Uterus (tissue), 3 donors: ENCODE measurements at regions not wholly inside any gene's neighbourhood (a gene's known extent, or its start where the extent isn't known, plus 50 kb on each side); places are given as distances from the start of the nearest gene placed in this dataset.

ENCODE experiments used
- DNase-seq, 2 donors: peaks; one replicate each; pipeline ENCODE4 v3.0.0-alpha.2; 2019 to 2020
- H3K27ac ChIP-seq, 2 donors: fragments of 200-600 bp; sonication (generic); 1 replicate in 1 of 2; 2 replicates in 1 of 2; pipeline ENCODE4 v1.5.1; 2016 to 2018
- H3K27me3 ChIP-seq, 2 donors: fragments of 200-600 bp; sonication (generic); one replicate each; pipeline ENCODE4 v1.5.1; 2018 to 2019; ENCODE audit warnings: control low read depth in 1 of 2
- H3K36me3 ChIP-seq, 2 donors: fragments of 200-600 bp; sonication (generic); one replicate each; pipeline ENCODE4 v1.5.1; 2019; ENCODE audit warnings: control low read depth in 1 of 2
- H3K4me1 ChIP-seq, 2 donors: fragments of 200-600 bp; sonication (generic); one replicate each; pipeline ENCODE4 v1.5.1; 2018 to 2019; ENCODE audit warnings: control low read depth in 1 of 2
- H3K4me3 ChIP-seq, 2 donors: fragments of 200-600 bp; sonication (generic); 1 replicate in 1 of 2; 2 replicates in 1 of 2; pipeline ENCODE4 v1.5.1; 2018 to 2019; ENCODE audit warnings: mild to moderate bottlenecking in 1 of 2
- H3K9me3 ChIP-seq, 2 donors: fragments of 200-600 bp; sonication (generic); one replicate each; pipeline ENCODE4 v1.5.1; 2019; ENCODE audit warnings: control low read depth in 1 of 2
- CTCF ChIP-seq, 4 experiments: fragments of 200-600 bp in 2 of 4; fragments of 450-650 bp in 2 of 4; sonication (generic) in 2 of 4; IDR thresholded peaks; one replicate each; pipeline ENCODE4 v1.5.1; 2016 to 2019; ENCODE audit warnings: antibody characterized with exemption in 4 of 4, mild to moderate bottlenecking in 2 of 4, moderate library complexity in 1 of 4
- POLR2A ChIP-seq, 2 donors: fragments of 450-650 bp; IDR thresholded peaks; one replicate each; pipeline ENCODE4 v1.6.1; 2016; ENCODE audit warnings: antibody characterized with exemption in 2 of 2, mild to moderate bottlenecking in 1 of 2, moderate library complexity in 1 of 2
- intact Hi-C: fragments of 100-400 bp; cut with DNase I; formaldehyde crosslinking; loops from one replicate; pipeline ENCODE4 v1.15.1; 2023; ENCODE audit warnings: low total_unique reads
- donor health status: DM: yes; HTN: yes; CAD: no.

GRCh38 chr2:23171108-23171507 lies 213.9 kb upstream of the KLHL29 start:
- H3K36me3 ChIP-seq = no peaks in the 10 kb centered on the region
- TF ChIP-seq POLR2A (IDR thresholded peaks at IDR 0.05) (no peak), CTCF (IDR thresholded peaks at IDR 0.05) (no peak)
- H3K27ac ChIP-seq = no peak overlapping the region
- DNase-seq = no peak
- no peaks in the 10 kb centered on the region for H3K27me3 ChIP-seq
- intact Hi-C loops = no loop called here
- no peaks in the 10 kb centered on the region for H3K4me1 ChIP-seq
- H3K4me3 ChIP-seq = no peak overlapping the region
- no peaks in the 10 kb centered on the region for H3K9me3 ChIP-seq

DNA sequence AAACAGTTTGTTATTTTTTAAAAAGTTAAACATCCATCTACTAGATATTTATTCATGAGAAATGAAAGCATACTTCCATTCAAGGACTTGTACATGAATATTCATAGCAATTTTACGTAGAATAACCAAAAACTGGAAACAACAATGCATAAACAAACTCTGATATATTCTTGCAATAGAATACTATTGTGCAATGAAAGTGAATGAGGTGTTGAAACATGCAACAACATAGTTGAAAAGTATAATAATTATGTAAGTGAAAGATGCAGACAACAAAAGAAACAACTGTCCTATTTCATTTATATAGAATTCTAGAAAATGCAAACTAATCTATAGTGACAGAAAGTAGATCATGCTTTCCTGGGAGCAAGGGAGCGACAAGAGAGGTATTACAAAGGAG lies 206.6 kb upstream of the KLHL29 start:
- Histone ChIP-seq H3K27ac (no peak overlapping the region), H3K9me3 (peaks cover 0 to 3% of the 10 kb centered on the region in 2 donors), H3K4me1 (no peaks in the 10 kb centered on the region), H3K27me3 (no peaks in the 10 kb centered on the region), H3K36me3 (no peaks in the 10 kb centered on the region), H3K4me3 (no peak overlapping the region)
- no peak for DNase-seq
- intact Hi-C loops = no loop called here
- TF ChIP-seq POLR2A (IDR thresholded peaks at IDR 0.05) = no peak

GRCh38 chr2:23183733-23184132 lies 201.2 kb upstream of the KLHL29 start:
- DNase-seq = no peak

DNA sequence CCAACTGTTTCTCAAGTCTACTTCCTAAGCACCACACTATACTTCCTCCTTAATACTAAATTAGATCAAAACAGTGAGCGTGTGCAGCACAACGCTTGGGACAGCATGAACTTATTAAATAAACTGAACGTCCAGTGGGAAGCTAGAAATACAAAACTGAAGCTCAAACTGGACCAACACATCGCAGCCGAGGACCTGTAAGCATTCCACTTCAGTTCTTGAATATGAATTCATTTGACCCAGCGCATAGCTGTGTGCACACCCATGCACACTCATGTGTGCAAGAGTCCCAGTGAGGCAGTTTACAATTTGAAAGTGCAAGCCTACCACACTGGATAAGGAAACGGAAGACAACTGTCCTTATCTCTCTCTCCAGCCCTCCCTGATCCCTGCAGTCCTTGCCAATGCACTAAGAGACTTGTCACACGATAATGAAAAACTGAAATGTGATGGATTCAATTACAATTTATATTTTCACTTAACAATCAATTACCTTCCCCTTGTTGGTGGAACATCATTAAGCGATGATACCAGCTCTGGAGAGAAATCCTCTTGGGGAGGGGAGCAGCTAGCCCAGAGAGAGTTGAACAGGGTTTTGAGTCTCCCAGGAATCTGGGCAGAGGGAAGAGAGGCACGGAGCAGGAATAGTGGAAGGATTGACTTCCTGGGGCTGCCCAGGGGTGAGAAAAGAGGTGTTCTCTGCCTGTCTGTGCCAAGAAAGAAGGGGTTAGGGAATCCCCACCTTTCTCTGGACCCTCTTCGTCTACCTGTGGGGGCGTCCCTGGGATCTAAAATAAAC lies 186.5 kb upstream of the KLHL29 start:
- H3K4me3 ChIP-seq = no peak overlapping the region
- no peak overlapping the region for H3K27ac ChIP-seq
- no peak for DNase-seq
- no peaks in the 10 kb centered on the region for H3K9me3 ChIP-seq
- H3K27me3 ChIP-seq = no peaks in the 10 kb centered on the region
- H3K36me3 ChIP-seq = no peaks in the 10 kb centered on the region
- no peaks in the 10 kb centered on the region for H3K4me1 ChIP-seq
- TF ChIP-seq CTCF (IDR thresholded peaks at IDR 0.05) = no peak
- TF ChIP-seq POLR2A (IDR thresholded peaks at IDR 0.05) = no peak
- intact Hi-C loops = no loop called here

More at GRCh38 chr2:23183733-23184132, 201.2 kb upstream of the KLHL29 start:
- H3K27ac ChIP-seq = no peak overlapping the region
- TF ChIP-seq POLR2A (IDR thresholded peaks at IDR 0.05) (no peak), CTCF (IDR thresholded peaks at IDR 0.05) (no peak)
- peaks cover 0 to 3% of the 10 kb centered on the region in 2 donors for H3K9me3 ChIP-seq
- intact Hi-C loops = no loop called here
- H3K27me3 ChIP-seq = no peaks in the 10 kb centered on the region
- H3K4me1 ChIP-seq = no peaks in the 10 kb centered on the region
- no peak overlapping the region for H3K4me3 ChIP-seq
- no peaks in the 10 kb centered on the region for H3K36me3 ChIP-seq

- no peaks in the 10 kb centered on the region for H3K36me3 ChIP-seq
- TF ChIP-seq POLR2A (IDR thresholded peaks at IDR 0.05) = no peak
- TF ChIP-seq CTCF (IDR thresholded peaks at IDR 0.05) = no peak
- intact Hi-C loops = no loop called here
- H3K4me3 ChIP-seq = no peak overlapping the region
- no peak overlapping the region for H3K27ac ChIP-seq
- DNase-seq = no peak
- no peaks in the 10 kb centered on the region for H3K9me3 ChIP-seq
- H3K27me3 ChIP-seq = no peaks in the 10 kb centered on the region
- no peaks in the 10 kb centered on the region for H3K4me1 ChIP-seq
Measured at GRCh38 chr2:23199115-23199918, 185.7 kb upstream of the KLHL29 start.
